Astrocyte (in vitro differentiated cells and primary cell): ENCODE measurements at regions not wholly inside any gene's neighbourhood (a gene's known extent, or its start where the extent isn't known, plus 50 kb on each side); places are given as distances from the start of the nearest gene placed in this dataset.

Experiments
- CTCF ChIP-seq: IDR thresholded peaks from 2 replicates; pipeline ENCODE4 v1.5.1; 2011; ENCODE audit warnings: low read depth, mild to moderate bottlenecking, inconsistent platforms, low read length, moderate library complexity; ENCODE audit not compliant: insufficient read depth
- EZH2 ChIP-seq: IDR thresholded peaks from 2 replicates; pipeline ENCODE4 v1.6.1; 2012; ENCODE audit warnings: mild to moderate bottlenecking, low read length, inconsistent platforms; ENCODE audit not compliant: insufficient read depth

- TF ChIP-seq CTCF, result no peak
- TF ChIP-seq EZH2, result no peak
These were observed 137.8 kb upstream of the FRMD6 start for GRCh38 chr14:51513933-51514332.
